GM12865 (cell line): ENCODE measurements at regions not wholly inside any gene's neighbourhood (a gene's known extent, or its start where the extent isn't known, plus 50 kb on each side); places are given as distances from the start of the nearest gene placed in this dataset.

Experiments used
- DNase-seq: peaks from one replicate; pipeline ENCODE4 v3.0.0; 2010; ENCODE audit warnings: low read depth
- H3K4me3 ChIP-seq: 2 replicates; pipeline ENCODE4 v1.5.1; 2011; ENCODE audit warnings: mild to moderate bottlenecking, low read depth, low read length, control low read depth
- CTCF ChIP-seq: IDR thresholded peaks from 2 replicates; pipeline ENCODE4 v1.5.1; 2011; ENCODE audit warnings: low read length, control low read depth, low read depth, inconsistent platforms; ENCODE audit not compliant: insufficient read depth; ENCODE audit errors: missing control alignments

DNA sequence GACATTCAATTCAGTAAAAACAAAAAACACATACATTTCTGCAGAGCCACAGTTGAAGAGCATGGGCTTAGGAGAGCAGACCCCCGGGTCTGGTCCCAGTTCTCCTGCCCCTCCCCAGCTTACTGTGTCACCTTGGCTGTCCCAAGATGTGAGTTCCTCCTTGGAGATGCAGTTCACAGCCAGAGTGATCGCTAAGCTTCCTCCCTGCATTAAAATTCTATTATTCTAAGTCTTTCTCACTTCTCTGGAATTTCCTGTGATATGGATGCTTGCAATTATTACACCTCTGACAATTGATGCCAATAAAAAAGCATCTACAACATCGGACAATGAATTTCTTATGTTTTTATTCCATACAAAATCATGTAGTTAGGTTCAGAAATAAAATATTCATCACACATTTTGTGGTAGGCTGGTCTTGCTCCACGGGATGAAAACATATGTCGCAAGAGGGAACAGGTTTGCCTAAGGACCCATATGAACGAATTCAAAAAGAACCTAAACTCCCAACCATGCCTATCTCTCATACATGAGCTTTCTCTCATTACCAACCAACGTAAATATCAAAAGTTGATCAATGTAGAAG is 328.5 kb upstream of the RUNX1 start:
- no peak overlapping the region for H3K4me3 ChIP-seq
- no peak for DNase-seq
- no peak for TF ChIP-seq CTCF

GRCh38 chr21:35376406-35377135 is 327.5 kb upstream of the RUNX1 start:
- TF ChIP-seq CTCF, result no peak

DNA sequence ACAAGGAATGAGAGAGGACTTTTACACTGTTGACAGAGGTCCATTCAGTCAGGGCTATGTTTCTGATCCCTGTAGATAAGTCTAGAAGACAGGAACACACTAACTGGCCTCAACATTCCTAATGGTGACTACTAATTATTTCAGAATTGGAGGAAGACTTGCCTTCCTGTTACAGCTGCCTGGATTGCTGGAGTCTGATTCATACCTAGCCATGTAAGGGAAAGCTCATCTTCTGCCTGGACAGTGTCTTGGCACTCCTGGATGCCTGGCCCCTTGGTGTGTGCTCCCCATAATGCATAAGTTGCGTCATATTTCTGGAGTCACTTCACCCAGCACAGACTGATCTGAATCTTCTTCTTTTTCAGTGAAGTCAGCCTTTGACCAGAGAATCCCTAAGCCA is 326.0 kb upstream of the RUNX1 start:
- TF ChIP-seq CTCF, result no peak
- no peak for DNase-seq
- no peak overlapping the region for H3K4me3 ChIP-seq

More at GRCh38 chr21:35376406-35377135, 327.5 kb upstream of the RUNX1 start:
- no peak overlapping the region for H3K4me3 ChIP-seq
- DNase-seq, result no peak

- TF ChIP-seq CTCF, result no peak
- H3K4me3 ChIP-seq, result no peak overlapping the region
Measured at GRCh38 chr21:35373998-35374397, 324.9 kb upstream of the RUNX1 start.

GRCh38 chr21:35372201-35372600 is 323.1 kb upstream of the RUNX1 start:
- H3K4me3 ChIP-seq, result no peak overlapping the region
- DNase-seq, result no peak
- no peak for TF ChIP-seq CTCF

More at GRCh38 chr21:35373998-35374397, 324.9 kb upstream of the RUNX1 start:
- no peak for DNase-seq

DNA sequence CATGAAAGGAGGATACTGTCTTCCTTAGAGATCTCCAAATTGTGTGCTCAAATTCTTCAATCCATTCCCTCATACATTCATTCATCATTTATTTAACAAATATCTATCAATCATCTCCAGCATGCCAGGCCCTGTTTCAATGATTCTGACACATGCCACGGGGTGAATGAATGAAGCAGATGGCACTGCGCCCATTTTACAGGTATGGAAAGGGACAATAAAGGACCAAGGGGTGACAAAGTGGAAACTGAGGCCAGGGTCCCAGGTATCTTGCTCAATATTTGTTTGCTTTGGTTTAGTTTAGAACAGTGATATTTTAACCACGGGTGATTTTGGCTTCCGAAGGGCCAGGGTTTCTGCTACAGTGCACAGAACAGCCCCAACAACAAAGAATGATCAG is 321.6 kb upstream of the RUNX1 start:
- no peak for DNase-seq
- H3K4me3 ChIP-seq, result no peak overlapping the region

More for the DNA sequence above, 321.6 kb upstream of the RUNX1 start:
- TF ChIP-seq CTCF, result no peak
